ENCODE measurements at regions not wholly inside any gene's neighbourhood (a gene's known extent, or its start where the extent isn't known, plus 50 kb on each side); places are given as distances from the start of the nearest gene placed in this dataset.

DNA sequence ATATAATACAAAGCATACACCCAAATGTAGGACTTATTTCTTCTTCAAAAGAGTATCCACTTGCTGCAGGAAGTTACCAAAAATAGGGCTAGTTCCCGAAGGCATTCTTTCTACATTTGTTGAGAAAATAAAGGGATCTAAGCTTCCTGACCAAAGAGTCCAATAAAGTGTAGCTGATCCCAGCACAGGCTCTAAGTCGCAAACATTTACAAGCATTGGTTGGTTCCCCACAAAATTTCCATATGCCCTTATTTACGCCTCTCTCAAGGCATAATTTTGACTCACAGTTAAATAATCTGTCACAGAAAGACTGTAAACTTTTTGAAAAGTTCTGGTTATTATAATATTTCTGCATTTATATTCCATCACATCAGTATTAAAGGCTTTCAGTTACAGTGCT, 1520.1 kb upstream of the ZEB2 start:
- 59 to 62% methylated on average over 3 of the region's 3 CpGs for WGBS, 2 donors
- Histone ChIP-seq H3K36me3 (no peaks in the 10 kb centered on the region), H3K4me3 (no peak overlapping the region), H3K4me1 (no peaks in the 10 kb centered on the region), H3K27me3 (no peaks in the 10 kb centered on the region), H3K27ac (no peak overlapping the region), H3K9me3 (no peaks in the 10 kb centered on the region)
- no peak for TF ChIP-seq POLR2AphosphoS5 (IDR thresholded peaks at IDR 0.05)
- TF ChIP-seq, protein P1, sequence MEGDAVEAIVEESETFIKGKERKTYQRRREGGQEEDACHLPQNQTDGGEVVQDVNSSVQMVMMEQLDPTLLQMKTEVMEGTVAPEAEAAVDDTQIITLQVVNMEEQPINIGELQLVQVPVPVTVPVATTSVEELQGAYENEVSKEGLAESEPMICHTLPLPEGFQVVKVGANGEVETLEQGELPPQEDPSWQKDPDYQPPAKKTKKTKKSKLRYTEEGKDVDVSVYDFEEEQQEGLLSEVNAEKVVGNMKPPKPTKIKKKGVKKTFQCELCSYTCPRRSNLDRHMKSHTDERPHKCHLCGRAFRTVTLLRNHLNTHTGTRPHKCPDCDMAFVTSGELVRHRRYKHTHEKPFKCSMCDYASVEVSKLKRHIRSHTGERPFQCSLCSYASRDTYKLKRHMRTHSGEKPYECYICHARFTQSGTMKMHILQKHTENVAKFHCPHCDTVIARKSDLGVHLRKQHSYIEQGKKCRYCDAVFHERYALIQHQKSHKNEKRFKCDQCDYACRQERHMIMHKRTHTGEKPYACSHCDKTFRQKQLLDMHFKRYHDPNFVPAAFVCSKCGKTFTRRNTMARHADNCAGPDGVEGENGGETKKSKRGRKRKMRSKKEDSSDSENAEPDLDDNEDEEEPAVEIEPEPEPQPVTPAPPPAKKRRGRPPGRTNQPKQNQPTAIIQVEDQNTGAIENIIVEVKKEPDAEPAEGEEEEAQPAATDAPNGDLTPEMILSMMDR (IDR thresholded peaks at IDR 0.05): no peak
- no peak for TF ChIP-seq POLR2A (IDR thresholded peaks at IDR 0.05)
- TF ChIP-seq EP300 (IDR thresholded peaks at IDR 0.05): no peak
- intact Hi-C loops (cut with DNase I): no loop called here
- no peak for DNase-seq

DNA sequence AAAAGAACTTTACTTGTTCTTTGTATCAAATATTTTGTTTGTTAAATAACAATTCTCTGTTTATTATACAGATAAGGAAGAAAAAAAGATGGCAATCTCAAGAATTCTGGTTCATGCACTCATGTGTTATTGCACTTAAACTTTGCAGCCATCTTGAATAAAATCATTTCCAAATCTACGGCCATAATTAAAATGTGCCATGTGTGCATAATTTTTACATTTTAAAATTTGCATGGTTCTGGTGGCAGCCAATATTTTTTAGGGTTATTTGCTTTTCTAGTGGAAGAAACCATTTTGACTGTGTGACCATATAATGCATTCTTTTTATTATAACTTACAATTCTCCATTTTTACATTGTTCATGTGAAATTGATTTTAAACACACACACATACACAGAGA, 1518.1 kb upstream of the ZEB2 start:
- intact Hi-C loops (cut with DNase I): no loop called here
- no peaks in the 10 kb centered on the region for H3K4me1 ChIP-seq
- no peak for TF ChIP-seq EP300 (IDR thresholded peaks at IDR 0.05)
- TF ChIP-seq, protein P1 (IDR thresholded peaks at IDR 0.05): no peak
- no peaks in the 10 kb centered on the region for H3K27me3 ChIP-seq
- no peaks in the 10 kb centered on the region for H3K9me3 ChIP-seq
- WGBS, 2 donors: 89 to 90% methylated on average over 1 of the region's 1 CpG
- DNase-seq: no peak
- H3K36me3 ChIP-seq: no peaks in the 10 kb centered on the region
- no peak overlapping the region for H3K27ac ChIP-seq
- no peak overlapping the region for H3K4me3 ChIP-seq

DNA sequence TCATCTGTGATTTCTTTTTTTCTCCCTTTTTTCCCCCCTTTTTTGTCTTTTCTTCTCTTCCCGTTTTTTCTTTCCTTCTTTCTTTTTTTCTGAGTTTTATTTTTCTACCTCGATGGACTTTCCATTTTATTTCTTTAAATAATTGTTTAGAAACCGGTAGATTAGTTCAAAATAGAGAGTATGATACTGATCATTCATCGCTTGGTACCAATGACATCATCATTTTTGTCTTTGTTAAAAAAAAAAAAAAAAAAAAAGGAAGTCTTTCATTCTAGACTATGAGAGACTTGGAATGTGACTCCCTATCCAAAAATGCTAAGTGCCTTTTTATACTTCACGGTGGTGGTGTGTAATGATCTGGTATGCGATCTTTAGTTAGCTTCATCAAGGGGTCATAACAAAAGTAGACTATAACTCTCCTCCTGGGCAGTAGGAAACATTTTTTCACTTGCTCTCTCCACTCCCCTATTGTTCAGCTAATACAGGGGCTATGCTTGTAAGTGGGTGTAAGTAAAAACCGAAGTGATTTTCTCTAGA, 1517.5 kb upstream of the ZEB2 start:
- H3K27ac ChIP-seq: no peak overlapping the region
- intact Hi-C loops (cut with DNase I): no loop called here
- 83 to 84% methylated on average over 7 of the region's 7 CpGs for WGBS, 2 donors
- H3K4me3 ChIP-seq: no peak overlapping the region
- no peaks in the 10 kb centered on the region for H3K27me3 ChIP-seq
- no peaks in the 10 kb centered on the region for H3K9me3 ChIP-seq
- no peaks in the 10 kb centered on the region for H3K36me3 ChIP-seq
- TF ChIP-seq POLR2AphosphoS5 (IDR thresholded peaks at IDR 0.05): no peak
- no peak for TF ChIP-seq EP300 (IDR thresholded peaks at IDR 0.05)
- TF ChIP-seq POLR2A (IDR thresholded peaks at IDR 0.05): no peak
- TF ChIP-seq, protein P1 (IDR thresholded peaks at IDR 0.05): no peak
- no peak for DNase-seq
- H3K4me1 ChIP-seq: no peaks in the 10 kb centered on the region

DNA sequence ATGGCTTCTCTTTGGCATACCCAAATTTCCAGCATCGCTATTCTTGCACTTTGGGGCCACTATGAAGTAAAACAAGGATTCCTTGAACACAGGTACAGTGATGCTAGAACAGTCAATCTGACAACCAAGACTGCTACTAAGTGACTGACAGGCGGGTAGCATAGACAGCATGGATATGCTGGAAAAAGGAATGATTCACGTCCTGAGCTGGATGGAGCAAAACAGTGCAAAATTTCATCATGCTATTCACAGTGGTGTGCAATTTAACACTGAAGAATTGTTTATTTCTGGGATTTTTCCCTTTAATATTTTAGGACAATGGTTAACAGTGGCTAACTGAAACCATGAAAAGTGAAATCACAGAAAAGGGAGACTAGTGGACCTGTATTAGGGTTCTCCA, 1511.2 kb upstream of the ZEB2 start:
- intact Hi-C loops (cut with DNase I): no loop called here
- Histone ChIP-seq H3K4me1 (no peaks in the 10 kb centered on the region), H3K4me3 (no peak overlapping the region), H3K27ac (no peak overlapping the region), H3K36me3 (no peaks in the 10 kb centered on the region), H3K27me3 (no peaks in the 10 kb centered on the region), H3K9me3 (no peaks in the 10 kb centered on the region)
- no peak for DNase-seq
- 75 to 86% methylated on average over 3 of the region's 3 CpGs for WGBS, 2 donors
- no peak for TF ChIP-seq POLR2A (IDR thresholded peaks at IDR 0.05)

DNA sequence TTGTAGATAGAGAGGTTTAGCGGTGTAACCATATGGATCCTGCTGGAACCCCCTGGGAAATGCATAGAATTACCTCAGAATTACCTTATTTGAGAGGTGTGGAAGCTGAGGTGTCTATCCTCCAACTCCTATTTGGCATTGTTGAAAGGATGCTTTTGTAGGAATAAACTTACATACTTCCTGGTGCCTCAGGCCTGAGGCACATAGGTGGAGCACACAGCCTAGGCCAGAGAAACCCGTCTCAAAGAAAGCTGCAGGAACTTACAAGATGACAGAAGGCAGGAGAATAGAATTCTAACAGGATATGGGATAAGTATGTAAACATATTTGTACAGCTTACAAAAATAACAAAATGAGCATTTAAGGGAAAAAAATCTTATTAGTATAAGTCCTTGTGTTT, 1507.2 kb upstream of the ZEB2 start:
- TF ChIP-seq, protein P1 (IDR thresholded peaks at IDR 0.05): no peak
- TF ChIP-seq POLR2A (IDR thresholded peaks at IDR 0.05) (no peak), EP300 (IDR thresholded peaks at IDR 0.05) (no peak), POLR2AphosphoS5 (IDR thresholded peaks at IDR 0.05) (no peak)
- Histone ChIP-seq H3K9me3 (no peaks in the 10 kb centered on the region), H3K27me3 (no peaks in the 10 kb centered on the region), H3K36me3 (no peaks in the 10 kb centered on the region), H3K4me1 (no peaks in the 10 kb centered on the region), H3K4me3 (no peak overlapping the region), H3K27ac (no peak overlapping the region)
- 56 to 76% methylated on average over 2 of the region's 2 CpGs for WGBS, 2 donors
- no peak for DNase-seq
- intact Hi-C loops (cut with DNase I): no loop called here

Data from sigmoid colon (tissue), 6 donors.